Daoy (cell line): ENCODE measurements at regions not wholly inside any gene's neighbourhood (a gene's known extent, or its start where the extent isn't known, plus 50 kb on each side); places are given as distances from the start of the nearest gene placed in this dataset.
"Not testable (repeated sequence)": the region's sequence is repeated elsewhere in the genome, so short reads cannot be mapped to it uniquely, and the experiment has no call there.

Experiments
- DNase-seq: peaks from one replicate; pipeline ENCODE4 v3.0.0-alpha.2; 2015; ENCODE audit warnings: low read depth

GRCh38 chr1:194931166-194931565 is 1677.1 kb downstream of the KCNT2 start:
- no peak for DNase-seq

DNA sequence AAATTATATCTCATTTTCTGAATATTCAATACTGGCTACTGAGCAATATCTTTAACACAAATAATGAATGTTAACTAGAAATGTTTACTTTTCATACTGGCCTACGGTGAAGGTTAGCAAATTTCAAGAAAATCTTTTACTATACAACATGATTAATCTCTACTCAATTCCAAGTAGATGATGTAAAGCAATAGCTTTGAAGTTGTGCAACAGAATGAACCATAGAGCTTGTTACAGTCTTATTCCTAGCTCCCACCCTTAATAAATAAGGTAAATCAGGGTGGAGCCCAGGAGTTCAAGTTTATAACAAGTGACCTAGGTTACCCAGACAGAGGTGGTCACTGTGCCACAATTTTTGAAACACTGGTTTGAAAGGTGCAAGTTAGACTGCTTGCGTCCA is 1678.1 kb downstream of the KCNT2 start:
- no peak for DNase-seq

- DNase-seq: no peak
Measured at GRCh38 chr1:194929357-194929756, 1678.9 kb downstream of the KCNT2 start.

DNA sequence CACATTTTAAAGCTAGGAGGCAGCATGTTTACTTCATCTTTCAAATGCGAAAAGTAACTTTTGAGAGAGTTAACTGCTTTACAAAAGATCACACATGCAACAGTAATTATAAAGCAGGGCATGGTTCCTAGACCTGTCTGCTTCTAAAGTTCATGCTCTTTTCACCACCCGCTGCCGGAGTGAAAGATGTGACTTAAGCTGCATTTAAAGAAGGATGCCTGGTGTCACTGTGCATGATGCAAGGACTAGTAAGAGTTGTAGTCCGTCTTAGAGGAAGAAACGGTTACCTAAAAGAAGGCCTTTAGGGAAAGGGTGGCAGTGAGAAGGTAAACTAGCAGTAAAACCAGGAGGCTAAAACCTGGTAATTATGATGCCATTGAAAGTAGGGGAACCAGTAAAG is 1689.1 kb downstream of the KCNT2 start:
- DNase-seq: no peak

DNA sequence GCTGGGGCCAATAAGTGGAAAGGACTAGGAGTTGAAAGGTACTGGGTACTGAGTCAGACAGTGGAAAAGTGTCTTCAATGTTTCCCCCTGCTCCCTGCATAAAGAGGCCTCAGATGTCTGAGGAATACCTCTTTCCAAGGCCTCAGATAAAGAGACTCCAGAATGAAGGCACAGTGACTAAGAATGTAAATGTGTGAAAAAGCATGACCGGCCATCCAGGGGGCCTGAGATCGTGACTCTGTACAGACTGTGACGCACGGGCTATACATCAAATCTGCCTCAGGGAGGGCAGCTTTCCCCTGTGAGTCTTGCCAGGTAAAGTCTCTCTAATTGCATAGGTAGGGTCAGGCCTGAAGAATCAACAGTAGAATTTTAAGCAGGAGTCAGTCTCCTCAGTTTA is 1690.5 kb downstream of the KCNT2 start:
- no peak for DNase-seq

DNA sequence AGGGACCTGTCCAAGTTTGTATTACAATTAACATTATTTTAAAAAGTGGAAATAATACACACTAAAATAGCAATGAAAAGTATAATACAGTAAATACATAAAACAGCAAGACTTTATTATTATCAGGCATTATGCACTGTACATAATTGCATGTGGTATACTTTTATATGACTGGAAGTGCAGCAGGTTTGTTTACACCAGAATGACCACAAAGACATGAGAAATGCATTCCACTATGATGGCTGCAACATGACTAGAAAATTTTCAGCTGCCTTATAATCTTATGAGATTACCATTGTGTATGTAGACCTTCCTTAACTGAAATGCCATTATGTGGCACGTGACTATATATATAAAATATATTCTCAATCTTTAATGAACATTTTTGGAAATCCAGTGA is 1699.6 kb downstream of the KCNT2 start:
- DNase-seq: no peak

- DNase-seq: no peak
Measured at GRCh38 chr1:194903524-194903923, 1704.7 kb downstream of the KCNT2 start.

DNA sequence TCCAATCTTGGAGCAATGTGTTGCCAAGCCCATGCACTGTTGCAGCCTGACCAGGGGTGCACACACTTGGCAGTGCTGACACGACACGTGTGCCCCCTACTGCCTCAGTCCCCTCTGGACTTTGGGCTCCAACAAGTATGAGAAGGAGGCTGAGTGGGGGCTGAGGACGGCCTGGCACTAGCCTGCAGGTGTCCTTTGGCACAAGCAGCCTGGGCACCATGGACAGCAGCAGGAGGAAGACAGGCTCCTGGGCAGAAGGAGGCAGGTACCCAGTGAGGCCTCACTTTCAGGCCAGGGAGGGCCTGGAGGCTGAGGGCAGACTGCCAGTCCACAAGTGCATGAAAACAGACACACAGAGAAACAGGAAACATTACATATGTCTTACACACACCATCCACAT is 1702.9 kb upstream of the B3GALT2 start:
- DNase-seq: peak; percentile 0

GRCh38 chr1:194870860-194871259 is 1684.4 kb upstream of the B3GALT2 start:
- no peak for DNase-seq

GRCh38 chr1:194866153-194866552 is 1679.7 kb upstream of the B3GALT2 start:
- DNase-seq: no peak

GRCh38 chr1:194865383-194865782 is 1679.0 kb upstream of the B3GALT2 start:
- DNase-seq: no peak

GRCh38 chr1:194862129-194862528 is 1675.7 kb upstream of the B3GALT2 start:
- no peak for DNase-seq

DNA sequence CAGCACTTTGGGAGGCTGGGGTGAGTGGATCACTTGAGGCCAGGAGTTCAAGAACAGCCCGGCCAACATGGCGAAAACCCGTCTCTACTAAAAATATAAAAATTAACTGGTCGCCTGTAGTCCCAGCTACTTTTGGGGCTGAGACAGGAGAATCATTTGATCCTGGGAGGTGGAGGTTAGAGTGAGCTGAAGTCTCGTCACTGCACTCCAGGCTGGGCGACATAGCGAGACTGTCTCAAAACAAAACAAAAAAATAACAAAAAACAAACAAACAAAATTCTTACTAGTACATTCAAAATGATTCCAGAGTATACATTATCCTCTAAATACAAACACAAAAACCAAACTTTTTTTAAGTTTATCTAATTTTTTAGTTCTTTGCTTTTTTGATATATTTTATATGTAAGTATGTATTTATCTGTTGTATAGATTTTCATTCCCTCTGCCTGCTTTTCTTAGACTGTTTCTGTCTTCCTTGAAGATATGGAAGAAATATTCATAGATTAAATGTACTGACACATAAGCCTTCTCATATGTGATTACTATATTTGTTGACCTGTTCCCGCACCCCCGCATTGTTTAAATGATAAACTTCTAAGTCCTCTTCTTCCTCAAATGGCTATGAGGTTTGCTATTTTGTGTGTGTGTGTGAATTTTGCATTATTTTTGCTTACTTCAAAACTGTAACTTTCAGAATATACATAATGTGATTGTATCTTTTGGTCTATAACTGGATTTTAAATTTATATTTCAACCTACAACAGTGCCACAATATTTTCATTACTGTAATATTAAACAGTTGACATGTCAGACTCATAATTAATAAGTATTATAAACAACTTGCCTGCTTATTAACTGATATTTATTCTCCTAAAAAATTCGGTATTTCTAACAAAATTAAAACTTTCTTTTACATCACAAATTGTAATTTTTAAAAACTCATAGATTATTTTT is 1674.1 kb upstream of the B3GALT2 start:
- DNase-seq: no peak

DNA sequence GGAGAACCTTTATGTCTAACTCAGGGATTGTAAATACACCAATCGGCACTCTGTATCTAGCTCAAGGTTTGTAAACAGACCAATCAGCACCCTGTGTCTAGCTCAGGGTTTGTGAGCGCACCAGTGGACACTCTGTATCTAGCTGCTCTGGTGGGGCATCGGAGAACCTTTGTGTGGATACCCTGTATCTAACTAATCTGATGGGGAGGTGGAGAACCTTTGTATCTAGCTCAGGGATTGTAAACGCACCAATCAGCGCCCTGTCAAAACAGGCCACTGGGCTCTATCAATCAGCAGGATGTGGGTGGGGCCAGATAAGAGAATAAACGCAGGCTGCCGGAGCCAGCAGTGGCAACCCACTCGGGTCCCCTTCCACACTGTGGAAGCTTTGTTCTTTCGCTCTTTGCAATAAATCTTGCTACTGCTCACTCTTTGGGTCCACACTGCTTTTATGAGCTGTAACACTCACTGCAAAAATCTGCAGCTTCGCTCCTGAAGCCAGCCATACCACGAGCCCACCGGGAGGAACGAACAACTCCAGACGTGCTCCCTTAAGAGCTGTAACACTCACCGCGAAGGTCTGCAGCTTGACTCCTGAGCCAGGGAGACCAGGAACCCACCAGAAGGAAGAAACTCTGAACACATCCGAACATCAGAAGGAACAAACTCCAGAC is 1673.2 kb upstream of the B3GALT2 start:
- DNase-seq: not testable (repeated sequence)

GRCh38 chr1:194858811-194859480 is 1672.5 kb upstream of the B3GALT2 start:
- not testable (repeated sequence) for DNase-seq

DNA sequence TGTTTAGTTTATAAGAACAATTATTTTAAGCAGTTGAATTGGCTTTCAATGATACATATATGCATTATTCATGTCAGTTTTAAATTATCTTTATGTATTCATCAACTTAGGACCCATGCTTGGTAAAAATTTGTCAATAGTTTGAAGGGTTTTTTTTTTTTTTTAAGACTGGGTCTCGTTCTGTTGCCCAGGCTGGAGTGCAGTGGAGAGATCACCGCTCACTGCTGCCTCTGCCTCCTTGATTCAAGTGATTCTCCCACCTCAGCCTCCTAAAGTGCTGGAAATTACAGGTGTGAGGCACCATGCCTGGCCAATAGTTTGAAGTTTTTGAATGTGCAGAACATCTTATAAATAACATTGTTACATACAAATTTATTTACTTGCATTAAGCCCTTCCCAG is 1671.0 kb upstream of the B3GALT2 start:
- DNase-seq: no peak

DNA sequence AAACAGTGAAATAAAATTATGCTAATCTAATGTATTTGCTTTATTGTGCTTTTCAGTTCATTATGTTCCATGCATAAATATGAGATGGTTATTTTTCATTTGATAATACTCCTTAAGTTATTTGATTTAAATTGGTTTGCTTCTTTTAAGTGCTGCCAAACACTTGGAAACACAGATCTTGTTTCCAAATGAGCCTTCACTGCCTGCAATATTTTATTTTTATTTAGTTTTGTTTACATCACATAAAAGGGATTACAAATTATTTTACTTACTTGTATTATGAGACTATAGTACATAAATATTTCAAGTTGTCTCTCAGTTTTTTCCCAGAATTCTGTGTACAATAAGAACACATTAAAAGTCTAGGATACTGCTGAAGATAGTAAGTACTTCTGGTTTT is 1662.4 kb upstream of the B3GALT2 start:
- no peak for DNase-seq

DNA sequence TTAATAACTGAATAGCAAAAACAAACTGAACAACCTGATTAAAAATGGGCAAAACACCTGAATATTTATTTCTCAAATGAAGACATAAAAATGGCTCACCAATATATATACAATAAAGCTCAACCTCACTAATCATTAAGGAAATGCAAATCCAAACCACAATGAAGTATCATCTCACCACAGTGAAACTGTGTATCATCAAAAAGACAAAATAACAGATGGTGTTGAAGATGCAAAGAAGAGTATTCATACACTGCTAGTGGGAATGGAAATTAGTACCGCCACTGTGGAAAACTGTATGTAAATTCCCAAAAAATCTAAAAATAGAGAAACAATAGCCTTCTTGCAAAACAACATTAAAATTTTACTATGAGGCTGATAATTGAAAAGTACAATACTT is 1660.1 kb upstream of the B3GALT2 start:
- no peak for DNase-seq

- DNase-seq: no peak
Measured at GRCh38 chr1:194843077-194843476, 1656.7 kb upstream of the B3GALT2 start.

DNA sequence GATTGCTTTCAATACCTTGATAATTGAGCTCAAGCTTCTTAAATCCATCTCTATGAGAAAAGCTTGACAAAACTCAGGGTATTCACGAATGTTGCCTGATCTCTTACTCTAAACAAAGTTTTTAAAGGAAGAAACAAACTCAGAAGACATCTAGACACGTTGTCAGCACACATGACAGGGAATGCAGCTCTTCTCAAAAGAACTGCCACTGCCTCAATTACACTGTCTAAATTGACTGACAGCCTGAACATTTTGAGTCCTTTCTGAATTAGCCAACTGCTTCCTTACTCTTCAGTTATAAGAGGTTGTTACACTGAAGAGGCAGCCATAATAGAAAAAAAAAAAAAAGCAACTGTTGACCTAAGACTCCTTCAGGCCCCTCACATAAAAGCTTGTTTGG is 1646.7 kb upstream of the B3GALT2 start:
- no peak for DNase-seq

DNA sequence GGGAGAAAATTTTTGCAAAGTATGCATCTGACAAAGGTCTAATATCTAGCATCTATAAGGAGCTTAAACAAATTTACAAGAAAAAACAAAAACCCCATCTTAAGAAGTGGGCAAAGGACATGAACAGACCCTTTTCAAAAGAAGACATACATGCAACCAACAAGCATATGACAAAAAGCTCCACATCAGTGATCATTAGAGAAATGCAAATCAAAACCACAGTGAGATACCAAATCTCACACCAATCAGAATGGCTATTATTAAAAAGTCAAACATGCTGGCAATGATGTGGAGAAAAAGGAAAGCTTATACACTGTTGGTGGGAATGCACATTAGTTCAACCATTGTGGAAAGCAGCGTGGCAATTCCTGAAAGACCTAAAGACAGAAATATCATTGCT is 1645.2 kb upstream of the B3GALT2 start:
- DNase-seq: not testable (repeated sequence)

- DNase-seq: no peak
Measured at GRCh38 chr1:194830387-194830786, 1644.0 kb upstream of the B3GALT2 start.

- no peak for DNase-seq
Measured at GRCh38 chr1:194829492-194829891, 1643.1 kb upstream of the B3GALT2 start.
